IPS-NIHi11 (cell line): ENCODE measurements at regions not wholly inside any gene's neighbourhood (a gene's known extent, or its start where the extent isn't known, plus 50 kb on each side); places are given as distances from the start of the nearest gene placed in this dataset.
"Not testable (repeated sequence)": the region's sequence is repeated elsewhere in the genome, so short reads cannot be mapped to it uniquely, and the experiment has no call there.

Source experiments
- DNase-seq: peaks from one replicate; pipeline ENCODE4 v3.0.0; 2012; ENCODE audit warnings: mixed read lengths, low spot score

DNA sequence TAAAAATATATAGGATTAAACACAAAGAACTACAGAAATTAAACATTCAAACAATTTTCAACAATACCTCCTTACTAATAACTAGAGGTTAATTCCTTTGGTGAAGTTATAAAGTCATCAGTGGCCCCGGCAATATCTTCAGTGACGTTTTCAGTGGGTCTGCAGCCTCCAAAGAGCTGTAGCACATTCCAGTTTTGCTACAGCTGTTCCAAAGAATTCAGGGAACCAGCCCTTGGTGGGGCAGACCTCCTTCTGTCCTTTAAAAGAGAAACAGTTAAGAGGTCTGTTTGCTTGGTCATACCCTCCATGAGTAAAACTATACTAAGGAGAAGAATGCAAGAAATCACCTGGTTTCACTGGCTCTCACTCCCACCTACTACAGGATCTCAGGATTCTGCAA, 99.2 kb upstream of the ZDHHC17 start:
- no peak for DNase-seq

DNA sequence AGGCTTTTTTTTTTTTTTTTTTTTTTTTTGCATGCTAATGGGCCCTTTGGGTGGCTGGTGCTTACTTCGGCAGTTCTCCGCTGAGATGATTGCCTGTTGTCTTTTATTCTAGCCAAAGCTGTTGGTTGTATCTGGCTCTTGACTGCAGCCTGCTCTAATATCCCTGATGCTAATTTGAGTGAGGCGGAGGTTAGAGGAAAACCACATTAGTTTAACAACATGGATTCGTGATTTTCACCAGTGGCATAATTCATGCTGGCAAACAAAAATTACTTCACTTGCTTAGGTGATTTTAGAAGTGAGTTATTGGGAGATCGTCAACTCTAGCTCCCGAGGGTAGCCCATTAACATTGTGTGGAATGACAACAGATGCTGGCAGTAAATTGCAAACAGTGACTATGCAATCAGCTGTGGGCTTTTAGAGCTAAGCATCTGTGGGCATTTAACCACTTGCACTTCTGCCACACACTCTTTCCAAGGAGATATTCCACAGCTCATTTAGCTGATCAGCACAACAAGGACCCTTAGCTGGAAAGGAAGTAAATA, 97.6 kb upstream of the ZDHHC17 start:
- no peak for DNase-seq

DNA sequence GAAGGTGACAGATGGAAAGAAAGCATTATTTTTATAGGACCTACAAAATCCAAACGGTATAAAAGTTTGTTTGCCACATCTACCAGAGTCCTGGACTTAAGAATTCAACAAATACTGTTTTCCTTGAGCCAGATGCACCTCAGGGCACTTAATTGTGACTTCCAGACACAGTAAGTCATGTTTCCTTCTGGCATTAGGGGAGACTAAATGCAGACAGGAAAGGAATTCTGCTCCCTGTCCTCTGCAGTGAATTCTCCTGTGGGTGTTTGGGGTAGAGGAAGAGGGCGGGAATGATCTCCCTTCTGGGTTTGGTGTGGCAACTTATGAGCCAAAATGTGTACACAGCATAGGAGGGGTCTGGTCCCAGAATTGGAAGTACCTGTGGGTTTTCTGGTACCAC, 93.9 kb upstream of the ZDHHC17 start:
- no peak for DNase-seq

DNA sequence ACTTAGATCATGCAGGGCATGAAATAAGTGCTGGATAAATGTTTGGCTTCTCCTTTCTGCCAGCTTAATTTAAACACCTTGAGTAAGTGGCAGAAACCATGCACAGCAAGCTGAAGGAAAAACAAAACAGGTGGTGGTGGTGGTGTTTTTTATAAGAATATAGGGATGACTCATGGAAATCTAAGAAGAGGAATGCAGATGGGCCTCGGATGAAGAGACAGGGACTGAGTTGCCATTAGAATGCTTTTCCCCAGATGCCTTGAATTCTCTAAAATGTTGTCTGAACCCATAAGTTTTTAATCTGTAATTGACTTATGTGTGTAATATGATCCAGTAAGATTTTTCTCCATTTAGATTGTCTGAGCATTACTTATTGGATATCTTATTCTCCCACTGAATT, 93.1 kb upstream of the ZDHHC17 start:
- no peak for DNase-seq

DNA sequence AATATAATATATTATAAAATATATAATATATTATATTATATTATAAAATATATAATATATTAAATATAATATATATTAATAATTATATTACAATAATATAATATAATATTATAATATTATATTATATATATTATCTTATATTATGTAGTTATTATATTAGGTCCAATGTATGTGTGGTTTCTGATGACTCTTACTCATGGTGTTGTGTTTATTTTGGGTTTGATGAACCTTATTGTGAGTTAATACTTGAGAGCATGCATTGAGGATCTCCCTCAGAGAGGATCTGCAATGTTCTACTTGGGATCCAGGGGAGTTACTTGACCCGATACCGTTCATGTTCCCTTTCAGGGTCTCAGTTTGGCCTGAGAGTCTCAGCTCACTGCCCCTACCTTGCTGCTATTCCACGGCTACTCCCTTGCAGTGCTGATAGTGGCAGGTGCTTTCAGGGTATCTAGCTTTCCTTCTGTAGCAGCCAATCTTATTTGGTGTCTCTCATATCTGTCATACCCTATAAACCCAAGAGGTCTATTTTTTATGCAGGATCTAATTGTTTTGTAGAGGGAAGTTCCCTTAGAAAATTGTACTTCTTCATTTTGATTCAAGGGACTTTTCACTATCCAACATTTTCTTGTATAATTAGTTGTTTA, 89.1 kb upstream of the ZDHHC17 start:
- DNase-seq, result no peak

DNA sequence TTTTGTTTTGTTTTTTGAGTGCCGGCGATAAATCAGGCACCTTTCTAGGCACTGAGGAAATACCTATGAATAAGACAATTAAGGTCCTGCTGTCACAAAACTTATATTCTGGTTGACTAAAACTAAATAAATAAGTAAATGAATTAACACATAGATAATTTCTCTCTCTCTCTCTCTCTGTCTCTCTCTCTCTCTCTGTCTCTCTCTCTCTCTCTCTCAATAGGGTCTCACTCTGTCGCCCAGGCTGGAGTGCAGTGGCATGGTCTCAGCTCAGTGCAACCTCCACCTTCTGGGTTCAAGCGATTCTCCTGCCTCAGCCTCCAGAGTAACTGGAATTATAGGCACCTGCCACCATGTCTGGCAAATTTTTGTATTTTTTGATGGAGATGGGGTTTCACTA, 87.7 kb upstream of the ZDHHC17 start:
- not testable (repeated sequence) for DNase-seq

- no peak for DNase-seq
Observed at GRCh38 chr12:76678992-76679391, 84.9 kb upstream of the ZDHHC17 start.

DNA sequence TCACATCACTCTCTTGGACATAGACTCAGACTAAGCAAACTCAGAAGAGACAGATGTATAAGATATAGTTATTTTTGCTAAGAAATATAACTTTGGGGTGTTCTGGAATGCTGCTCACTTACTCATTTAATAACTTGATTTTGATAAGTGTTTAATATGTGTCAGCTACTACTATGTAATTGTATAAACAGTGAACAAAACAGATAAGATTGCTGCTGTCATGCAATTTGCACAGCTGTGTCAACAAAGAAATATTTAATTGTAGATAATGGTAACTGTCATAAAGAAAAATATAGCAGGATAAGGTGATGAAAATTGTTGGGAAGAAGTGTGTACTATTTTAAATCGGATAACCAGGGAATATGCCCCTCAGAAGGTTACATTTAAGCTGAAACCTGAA, 84.1 kb upstream of the ZDHHC17 start:
- DNase-seq, result no peak

- DNase-seq, result no peak
Observed at GRCh38 chr12:76680940-76681339, 83.0 kb upstream of the ZDHHC17 start.

- DNase-seq, result peak; percentile 55
Observed at GRCh38 chr12:76685246-76685678, 78.7 kb upstream of the ZDHHC17 start.

DNA sequence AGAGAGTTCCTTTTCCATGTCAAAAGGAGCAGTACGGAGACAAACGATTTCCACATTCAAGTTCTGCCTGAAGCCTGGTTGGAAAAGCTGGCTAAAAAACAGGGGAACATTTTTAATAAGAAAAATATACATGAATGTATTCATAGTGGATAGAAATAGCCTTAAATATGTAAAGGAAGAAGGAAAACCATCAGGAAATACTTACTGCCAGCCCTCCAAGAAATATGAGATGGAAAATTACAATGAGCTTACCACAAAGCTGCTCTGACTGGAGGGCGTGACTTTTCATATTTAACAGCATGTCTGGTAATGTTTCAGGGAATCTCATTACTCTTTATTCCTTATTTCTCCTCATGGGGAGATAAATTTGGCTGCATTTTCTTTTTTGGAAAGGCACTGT, 75.9 kb upstream of the ZDHHC17 start:
- peak; percentile 23 for DNase-seq

- peak; percentile 31 for DNase-seq
Observed at GRCh38 chr12:76688631-76689030, 75.3 kb upstream of the ZDHHC17 start.

GRCh38 chr12:76690921-76691700, 72.8 kb upstream of the ZDHHC17 start:
- no peak for DNase-seq

- no peak for DNase-seq
Observed at GRCh38 chr12:76692846-76693245, 71.1 kb upstream of the ZDHHC17 start.

DNA sequence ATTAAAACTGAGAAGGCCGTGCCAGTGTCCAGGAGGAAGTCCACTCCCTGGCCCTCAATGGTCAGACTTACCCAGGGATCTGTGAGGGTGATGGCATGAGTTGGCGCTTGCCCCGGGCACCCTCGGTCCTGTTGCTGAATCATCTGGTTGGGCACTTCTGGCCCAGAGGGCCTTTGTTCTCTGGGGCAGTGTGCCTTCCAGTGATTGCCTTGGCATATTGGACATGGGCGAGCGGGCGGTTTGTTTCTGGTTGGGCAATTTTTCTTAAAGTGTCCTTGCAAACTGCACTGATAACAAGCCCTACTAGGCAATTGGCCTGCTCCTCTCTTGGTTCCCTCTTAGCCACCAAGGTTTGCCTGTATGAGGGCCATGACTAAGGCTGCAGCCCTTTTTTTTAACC, 69.5 kb upstream of the ZDHHC17 start:
- no peak for DNase-seq

- no peak for DNase-seq
Observed at GRCh38 chr12:76696186-76696585, 67.7 kb upstream of the ZDHHC17 start.

DNA sequence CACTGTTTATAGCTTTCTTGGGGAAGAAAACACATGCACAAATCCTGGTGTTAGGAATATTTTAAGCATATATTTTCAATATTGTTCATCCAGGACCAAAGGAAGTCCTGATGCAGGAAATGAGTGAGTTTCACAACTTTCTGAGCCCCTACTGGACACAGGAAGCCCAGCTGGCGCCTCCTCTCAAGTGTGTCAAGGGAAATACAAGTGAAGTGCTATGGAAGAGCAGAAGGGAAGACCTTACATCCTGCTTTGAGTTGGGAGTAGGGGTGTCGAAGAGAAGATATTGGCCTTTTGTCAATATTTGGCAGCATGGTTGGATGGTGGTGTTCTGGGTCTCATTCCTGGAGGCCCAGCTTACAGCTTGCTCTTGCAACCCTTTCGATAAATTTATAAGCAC, 66.1 kb upstream of the ZDHHC17 start:
- no peak for DNase-seq

DNA sequence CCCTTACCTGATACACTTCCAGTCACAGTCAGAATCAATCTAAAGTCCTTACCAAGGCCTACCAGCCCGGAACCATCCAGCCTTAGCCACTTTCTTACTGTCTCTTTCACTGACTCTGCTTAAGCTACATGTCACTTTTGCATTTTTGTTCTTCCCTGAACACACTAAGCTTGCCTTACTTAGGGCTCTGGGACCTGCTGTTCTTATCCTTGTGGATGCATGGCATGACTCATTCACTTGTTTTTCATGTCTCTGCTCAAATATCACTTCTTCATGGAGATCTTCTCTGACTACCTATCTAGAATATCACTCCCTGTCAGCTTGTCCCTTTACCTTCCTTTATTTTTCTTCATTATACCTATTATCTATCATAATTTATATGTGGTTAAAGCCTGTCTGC, 65.6 kb upstream of the ZDHHC17 start:
- no peak for DNase-seq

GRCh38 chr12:76698966-76699365, 64.9 kb upstream of the ZDHHC17 start:
- peak; percentile 28 for DNase-seq

GRCh38 chr12:76701690-76702089, 62.2 kb upstream of the ZDHHC17 start:
- DNase-seq, result no peak

GRCh38 chr12:76702946-76703345, 61.0 kb upstream of the ZDHHC17 start:
- DNase-seq, result no peak

- DNase-seq, result no peak
Observed at GRCh38 chr12:76704693-76705092, 59.2 kb upstream of the ZDHHC17 start.

DNA sequence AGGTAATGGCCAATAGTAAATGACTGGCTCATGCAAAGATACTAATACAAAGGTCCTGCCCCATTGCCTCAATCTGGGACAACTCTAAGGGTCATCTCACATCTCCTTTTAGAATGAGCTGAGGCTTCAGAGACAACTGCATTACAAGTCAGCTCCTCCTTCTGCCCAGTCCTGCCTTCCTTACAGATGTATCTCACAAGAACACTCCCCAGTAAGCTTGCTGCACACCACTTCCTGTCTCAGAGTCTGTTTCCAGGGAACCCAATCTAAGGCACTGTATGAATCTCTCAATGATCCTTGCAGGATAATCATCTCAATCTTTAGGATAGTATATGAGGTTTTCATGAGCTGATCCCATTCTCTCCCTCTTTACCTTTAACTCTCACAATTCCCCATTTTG, 57.8 kb upstream of the ZDHHC17 start:
- no peak for DNase-seq

GRCh38 chr12:76706761-76707160, 57.2 kb upstream of the ZDHHC17 start:
- DNase-seq, result no peak
